ENCODE measurements at regions not wholly inside any gene's neighbourhood (a gene's known extent, or its start where the extent isn't known, plus 50 kb on each side); places are given as distances from the start of the nearest gene placed in this dataset.

DNA sequence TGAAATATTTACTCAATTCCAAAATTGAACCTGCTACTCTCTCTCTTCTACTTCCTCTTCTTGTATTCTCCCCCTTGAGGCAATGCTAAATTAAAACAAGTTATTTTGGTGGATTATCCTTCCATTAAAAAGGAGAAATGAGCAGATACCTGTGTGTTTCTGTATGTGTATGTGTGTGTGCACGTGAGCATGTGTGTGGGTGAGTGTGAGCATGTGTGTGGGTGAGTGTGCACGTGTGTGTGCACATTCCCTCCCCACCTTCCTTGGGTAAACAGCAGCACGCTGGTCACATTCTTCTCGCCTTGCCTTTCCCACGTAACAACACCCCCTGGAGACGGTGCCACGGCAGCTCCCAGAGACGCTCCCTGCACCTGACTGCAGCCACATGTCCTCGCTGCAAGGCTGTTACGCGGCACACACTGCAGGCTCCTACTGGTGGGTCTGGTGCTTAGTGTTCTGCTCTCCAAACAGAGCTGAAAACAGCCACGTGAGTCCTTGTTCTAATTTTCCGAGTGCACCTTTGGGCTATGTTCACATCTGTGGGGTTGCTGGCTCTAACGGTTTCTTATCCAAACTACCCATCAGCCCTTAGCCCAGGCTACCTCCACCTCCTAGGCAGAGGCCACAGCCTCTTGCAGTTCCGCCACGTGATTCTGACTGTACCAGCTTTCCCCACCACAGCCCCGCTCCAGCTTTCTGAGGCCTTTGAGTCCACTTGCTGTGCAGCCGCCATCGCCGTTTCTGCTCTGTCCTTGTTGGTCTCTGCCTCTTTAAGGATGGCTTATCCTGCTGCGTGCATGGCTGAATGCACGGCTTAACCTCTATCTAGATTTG, 123.4 kb downstream of the CTTN start:
- Mint-ChIP-seq H3K27ac (no peak overlapping the region), H3K9me3 (peaks cover 3% of the 10 kb centered on the region), H3K4me1 (no peaks in the 10 kb centered on the region), H3K4me3 (no peak overlapping the region), H3K27me3 (peaks cover 5% of the 10 kb centered on the region), H3K36me3 (no peaks in the 10 kb centered on the region)
- DNase-seq (ENCODE audit: low spot score in 2 of 2): no peak
- no peak for ATAC-seq (ENCODE audit: low read depth)

DNA sequence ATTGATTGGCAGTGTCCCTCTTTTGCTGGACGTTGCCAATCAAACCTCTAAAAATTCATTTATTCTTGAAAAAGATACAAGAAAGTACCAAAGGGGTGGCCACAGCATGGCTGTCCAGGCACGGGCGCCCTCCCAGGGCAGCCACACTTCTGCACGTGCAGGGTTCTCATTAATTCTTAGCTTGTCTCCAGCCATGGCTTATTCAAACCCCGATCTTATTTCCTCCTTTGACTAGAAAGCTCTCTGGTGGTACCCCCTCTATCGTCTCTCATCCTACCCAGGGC, 123.9 kb downstream of the CTTN start:
- no peak overlapping the region for H3K4me3 Mint-ChIP-seq

DNA sequence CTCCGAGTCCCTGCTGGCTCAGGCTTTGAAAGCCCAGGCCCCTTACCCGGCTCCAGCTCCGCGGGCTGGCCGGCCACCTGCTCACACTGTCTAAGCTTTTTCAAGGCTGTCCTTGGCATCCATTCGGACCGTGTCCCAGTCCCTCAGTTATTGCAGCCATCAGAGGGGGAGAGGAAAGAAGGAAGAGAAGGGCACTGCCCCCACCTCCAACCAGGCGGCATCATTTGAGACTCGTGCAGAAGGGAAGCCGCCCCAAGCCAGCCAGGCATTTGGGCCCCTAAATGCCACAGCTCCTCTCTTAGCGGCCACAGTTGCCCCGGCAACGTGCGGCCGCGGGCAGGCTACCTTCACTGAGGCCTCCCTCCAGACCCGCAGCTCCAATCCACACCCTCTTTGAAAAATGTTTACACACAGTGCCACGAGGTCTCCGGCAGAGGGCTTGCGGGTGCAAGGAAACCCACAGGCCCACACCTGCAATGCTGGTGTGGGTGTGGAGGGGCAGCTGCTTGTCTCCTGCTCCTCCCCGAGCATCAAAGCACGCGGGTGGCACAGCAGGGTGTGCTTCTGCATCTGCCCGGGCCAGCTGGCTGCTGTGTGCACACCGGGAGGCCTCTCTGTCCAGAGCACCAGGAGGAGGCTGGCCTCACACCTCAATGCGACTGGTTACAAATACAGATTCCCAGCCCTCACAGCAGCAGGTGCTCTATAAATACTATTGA, 124.4 kb downstream of the CTTN start:
- H3K9me3 Mint-ChIP-seq: no peaks in the 10 kb centered on the region
- ATAC-seq (ENCODE audit: low read depth): no peak
- no peak overlapping the region for H3K4me3 Mint-ChIP-seq
- DNase-seq (ENCODE audit: low spot score in 2 of 2): no peak
- no peak overlapping the region for H3K27ac Mint-ChIP-seq
- no peaks in the 10 kb centered on the region for H3K4me1 Mint-ChIP-seq
- H3K36me3 Mint-ChIP-seq: no peaks in the 10 kb centered on the region
- peaks cover 9% of the 10 kb centered on the region for H3K27me3 Mint-ChIP-seq

More for the DNA sequence above, 123.9 kb downstream of the CTTN start:
- Mint-ChIP-seq H3K36me3 (no peaks in the 10 kb centered on the region), H3K4me1 (no peaks in the 10 kb centered on the region), H3K27ac (no peak overlapping the region), H3K27me3 (peaks cover 9% of the 10 kb centered on the region), H3K9me3 (peaks cover 3% of the 10 kb centered on the region)
- no peak for DNase-seq (ENCODE audit: low spot score in 2 of 2)
- ATAC-seq (ENCODE audit: low read depth): no peak

DNA sequence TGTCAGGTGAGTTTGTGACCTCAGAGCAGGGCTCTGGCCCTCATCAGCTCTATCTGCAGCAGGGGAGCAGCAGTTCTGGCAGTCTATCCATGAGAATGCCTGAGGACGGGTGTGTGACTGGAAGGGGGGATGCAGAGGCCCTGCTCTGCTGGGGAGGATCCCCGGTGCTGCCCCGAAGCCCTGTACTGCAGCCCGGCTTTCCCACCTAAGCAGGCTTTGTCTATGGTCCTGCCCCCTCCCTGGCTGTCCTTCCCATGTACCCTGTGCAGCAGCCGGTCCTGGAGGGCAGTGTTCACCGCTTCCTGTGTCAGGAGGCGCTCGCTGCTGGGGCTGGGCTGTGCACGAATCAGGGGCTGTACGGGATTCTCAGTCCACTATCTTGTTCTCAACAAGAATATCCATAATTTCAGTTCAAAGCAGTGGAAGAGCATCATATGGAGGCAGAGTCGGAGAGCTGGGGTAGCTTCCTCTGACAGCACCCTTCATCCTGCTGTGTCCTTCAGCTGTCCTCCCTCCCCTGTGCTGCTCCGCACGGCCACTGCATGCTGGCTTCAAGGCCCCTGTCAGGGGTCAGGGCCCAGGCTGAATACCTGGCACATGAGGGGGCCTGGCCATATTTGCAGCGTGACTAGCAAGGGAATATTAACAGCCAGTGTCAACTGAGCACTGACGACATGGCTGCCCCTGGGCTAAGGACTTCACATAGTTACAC, 125.2 kb downstream of the CTTN start:
- Mint-ChIP-seq H3K36me3 (no peaks in the 10 kb centered on the region), H3K4me3 (no peak overlapping the region), H3K4me1 (no peaks in the 10 kb centered on the region), H3K27ac (no peak overlapping the region), H3K9me3 (no peaks in the 10 kb centered on the region), H3K27me3 (peaks cover 10% of the 10 kb centered on the region)
- DNase-seq (ENCODE audit: low spot score in 2 of 2) (no peak), ATAC-seq (ENCODE audit: low read depth) (no peak)

DNA sequence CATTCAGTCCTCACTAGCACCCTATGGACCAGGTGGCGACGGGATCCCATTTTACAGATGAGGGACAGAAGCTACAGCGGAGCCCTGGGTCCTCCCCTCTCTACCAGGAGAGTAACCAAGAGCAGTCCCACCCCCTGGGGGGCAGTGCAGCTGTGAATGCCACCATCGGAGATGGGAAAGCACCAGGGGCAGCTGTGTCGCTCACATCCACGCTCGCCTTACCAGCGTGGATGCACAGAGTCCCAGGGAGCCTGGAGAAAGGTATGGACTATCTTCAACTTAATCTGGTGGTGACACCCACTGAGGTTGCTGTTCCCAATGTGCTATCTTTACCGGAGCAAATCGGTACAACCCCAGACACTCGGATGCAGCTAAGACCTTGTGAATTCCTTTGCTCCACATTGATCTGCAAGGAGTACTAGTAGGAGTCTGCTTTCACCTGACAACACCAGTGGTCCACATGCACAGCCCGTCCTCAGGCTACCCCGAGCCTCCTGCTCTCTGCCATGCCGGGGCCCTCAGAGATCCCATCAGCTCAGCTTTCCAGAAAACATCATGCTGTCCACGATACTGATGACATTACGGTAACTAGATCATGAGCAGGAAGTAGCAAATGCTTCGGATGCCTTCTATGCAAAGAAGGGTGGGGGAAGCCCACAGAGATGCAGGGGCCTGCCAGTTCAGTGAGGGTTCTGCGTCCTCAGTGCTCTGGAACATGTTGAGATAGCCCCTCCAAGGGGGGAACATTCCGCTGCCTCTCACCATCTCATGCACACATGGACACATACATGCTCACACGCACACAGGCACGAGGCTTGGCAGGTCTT, 126.0 kb downstream of the CTTN start:
- Mint-ChIP-seq H3K27ac (no peak overlapping the region), H3K36me3 (no peaks in the 10 kb centered on the region), H3K4me3 (no peak overlapping the region), H3K4me1 (no peaks in the 10 kb centered on the region), H3K9me3 (no peaks in the 10 kb centered on the region), H3K27me3 (peaks cover 10% of the 10 kb centered on the region)
- ATAC-seq (ENCODE audit: low read depth): no peak
- DNase-seq (ENCODE audit: low spot score in 2 of 2): no peak

DNA sequence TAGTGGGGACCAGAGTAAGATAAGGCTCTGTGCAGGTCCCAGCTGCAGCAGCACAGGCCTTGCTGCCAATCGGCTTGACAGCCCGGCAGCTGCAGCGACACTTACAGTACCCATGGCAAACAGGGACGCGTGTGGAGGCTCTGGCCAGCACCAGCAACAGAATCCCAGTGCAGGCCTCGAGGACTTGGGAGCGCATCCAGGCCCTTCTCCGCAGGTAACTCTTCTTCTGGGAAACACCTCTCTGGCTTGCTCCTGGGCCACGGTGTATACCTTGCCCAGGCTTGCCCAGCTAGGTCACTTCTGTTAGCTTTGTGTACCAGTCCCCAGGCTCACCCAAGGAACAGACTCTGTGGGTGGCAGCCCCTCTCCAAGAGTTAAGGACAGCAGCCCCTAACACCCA, 126.7 kb downstream of the CTTN start:
- H3K4me3 Mint-ChIP-seq: no peak overlapping the region
- no peak for DNase-seq (ENCODE audit: low spot score in 2 of 2)
- ATAC-seq (ENCODE audit: low read depth): no peak
- H3K4me1 Mint-ChIP-seq: no peaks in the 10 kb centered on the region
- H3K36me3 Mint-ChIP-seq: no peaks in the 10 kb centered on the region
- peaks cover 4% of the 10 kb centered on the region for H3K9me3 Mint-ChIP-seq
- H3K27ac Mint-ChIP-seq: no peak overlapping the region
- H3K27me3 Mint-ChIP-seq: peaks cover 14% of the 10 kb centered on the region

DNA sequence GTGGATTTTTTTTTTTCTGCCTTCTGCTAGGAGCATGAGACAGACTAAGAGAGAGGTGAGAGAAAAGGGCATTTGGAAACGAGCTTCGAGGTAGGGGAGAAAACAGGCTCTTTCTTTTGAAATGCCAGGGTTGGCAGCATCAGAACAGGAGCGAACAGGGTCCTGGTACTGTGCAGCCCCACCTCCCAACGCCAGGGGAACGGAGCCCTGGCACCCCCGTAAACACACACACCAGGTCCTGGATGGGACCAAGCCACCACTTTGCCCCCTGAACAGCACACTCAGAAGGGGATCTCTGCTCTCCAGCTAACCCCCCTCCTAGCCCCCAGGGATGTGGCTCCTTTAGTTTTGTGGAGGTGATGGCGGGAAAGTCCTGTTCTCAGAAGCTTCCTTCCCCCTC, 127.1 kb downstream of the CTTN start:
- peaks cover 14% of the 10 kb centered on the region for H3K27me3 Mint-ChIP-seq
- ATAC-seq (ENCODE audit: low read depth) (no peak), DNase-seq (ENCODE audit: low spot score in 2 of 2) (no peak)
- no peaks in the 10 kb centered on the region for H3K4me1 Mint-ChIP-seq
- no peaks in the 10 kb centered on the region for H3K36me3 Mint-ChIP-seq
- H3K9me3 Mint-ChIP-seq: peaks cover 4% of the 10 kb centered on the region
- H3K4me3 Mint-ChIP-seq: no peak overlapping the region
- H3K27ac Mint-ChIP-seq: no peak overlapping the region

DNA sequence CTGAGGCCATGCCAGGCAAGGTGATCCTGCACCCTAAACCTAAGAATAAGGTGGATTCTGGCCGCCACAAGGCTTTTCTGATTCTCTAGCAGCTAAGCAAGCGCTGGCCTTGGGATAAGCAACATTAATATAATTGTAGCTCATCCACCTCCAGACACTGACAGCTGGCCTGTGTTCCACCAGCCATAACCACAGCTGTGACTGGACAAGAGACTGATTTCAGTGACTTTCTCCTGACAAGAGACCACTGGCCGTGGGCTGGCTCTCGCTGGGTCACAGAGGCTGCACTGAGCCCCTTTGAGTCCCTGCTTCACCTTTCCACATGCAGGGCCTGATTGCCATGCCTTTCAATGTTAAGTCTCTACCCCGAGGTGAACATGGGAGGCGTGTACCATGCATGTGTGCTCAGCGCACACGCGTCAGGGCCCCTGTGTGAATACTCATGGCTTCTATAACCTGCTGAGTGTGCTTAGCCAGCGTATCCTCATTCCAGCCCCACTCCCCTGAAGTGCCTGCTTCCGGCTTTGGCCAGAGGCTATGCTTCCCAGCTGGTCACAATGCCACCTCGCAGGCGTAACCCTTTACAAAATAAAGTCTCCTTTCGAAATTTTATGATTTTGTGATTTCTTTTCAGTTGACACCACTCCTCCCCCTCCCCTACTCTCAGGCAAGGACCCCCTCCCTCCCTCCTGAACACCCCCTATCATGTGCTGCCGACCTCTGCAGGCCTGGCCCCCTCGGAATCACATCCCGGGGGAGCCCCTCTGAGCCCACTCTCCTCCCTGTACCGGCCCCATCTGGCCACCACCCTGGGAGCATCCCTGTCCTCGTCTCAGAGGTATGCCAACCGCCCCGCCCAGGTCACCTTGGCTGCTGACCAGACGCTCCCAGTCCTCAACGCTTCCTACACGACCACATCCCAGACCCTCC, 128.1 kb downstream of the CTTN start:
- ATAC-seq (ENCODE audit: low read depth) (no peak), DNase-seq (ENCODE audit: low spot score in 2 of 2) (no peak)
- H3K9me3 Mint-ChIP-seq: peaks cover 4% of the 10 kb centered on the region
- no peak overlapping the region for H3K4me3 Mint-ChIP-seq
- peaks cover 10% of the 10 kb centered on the region for H3K27me3 Mint-ChIP-seq
- H3K36me3 Mint-ChIP-seq: no peaks in the 10 kb centered on the region
- H3K4me1 Mint-ChIP-seq: no peaks in the 10 kb centered on the region
- no peak overlapping the region for H3K27ac Mint-ChIP-seq

DNA sequence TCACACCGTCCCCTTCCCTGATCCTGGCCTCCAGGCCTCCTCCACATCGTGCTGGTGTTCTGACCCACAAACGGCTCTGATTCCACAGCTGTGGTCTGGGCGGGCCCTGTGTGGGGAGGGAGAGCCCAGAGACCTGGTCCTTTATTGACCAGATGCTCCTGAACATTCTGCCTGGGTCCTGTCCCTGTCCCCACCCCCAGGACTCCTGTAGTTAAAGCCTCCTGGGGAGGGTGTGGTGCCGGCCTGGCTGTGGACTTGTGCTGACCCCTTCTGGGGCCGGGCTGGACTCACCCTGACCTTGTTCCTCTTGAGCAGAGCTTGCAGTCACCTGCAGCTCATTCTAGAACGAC, 128.7 kb downstream of the CTTN start:
- Mint-ChIP-seq H3K27me3 (peaks cover 10% of the 10 kb centered on the region), H3K4me3 (no peak overlapping the region), H3K9me3 (peaks cover 4% of the 10 kb centered on the region), H3K4me1 (no peaks in the 10 kb centered on the region), H3K36me3 (no peaks in the 10 kb centered on the region), H3K27ac (no peak overlapping the region)
- ATAC-seq (ENCODE audit: low read depth): no peak
- no peak for DNase-seq (ENCODE audit: low spot score in 2 of 2)

DNA sequence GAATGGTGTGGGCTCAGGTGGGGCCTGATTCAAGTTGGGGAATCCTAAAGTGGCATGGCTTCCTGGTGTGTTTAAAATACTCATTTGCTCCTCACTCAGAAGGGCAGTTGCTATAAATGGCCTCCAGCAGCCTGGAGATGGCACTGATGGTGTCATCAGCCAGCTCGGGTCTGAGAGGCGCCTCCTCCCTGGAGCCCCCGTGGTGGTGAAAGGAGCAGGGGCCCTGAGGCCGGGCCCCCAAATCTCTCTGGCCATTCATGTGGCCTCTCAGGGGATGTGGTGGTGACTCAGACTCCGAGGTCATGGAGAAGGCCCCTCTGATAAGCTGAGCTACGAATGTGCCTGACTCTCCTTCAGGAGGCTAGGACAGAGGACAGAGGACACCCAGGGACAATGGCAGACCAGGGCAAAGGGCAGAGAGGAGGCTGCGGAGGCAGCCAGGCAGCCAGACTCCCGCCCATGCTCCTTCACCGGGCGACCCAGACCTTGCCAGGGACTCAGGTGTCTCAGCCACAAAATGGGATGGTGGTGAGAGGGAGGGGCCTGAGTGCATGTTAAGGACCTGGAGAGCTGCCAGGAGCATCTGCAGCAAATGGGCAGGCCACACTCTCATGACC, 129.2 kb downstream of the CTTN start:
- no peak overlapping the region for H3K27ac Mint-ChIP-seq
- H3K27me3 Mint-ChIP-seq: peaks cover 10% of the 10 kb centered on the region
- no peak overlapping the region for H3K4me3 Mint-ChIP-seq
- no peaks in the 10 kb centered on the region for H3K36me3 Mint-ChIP-seq
- no peak for DNase-seq (ENCODE audit: low spot score in 2 of 2)
- peaks cover 4% of the 10 kb centered on the region for H3K9me3 Mint-ChIP-seq
- ATAC-seq (ENCODE audit: low read depth): no peak
- H3K4me1 Mint-ChIP-seq: no peaks in the 10 kb centered on the region

DNA sequence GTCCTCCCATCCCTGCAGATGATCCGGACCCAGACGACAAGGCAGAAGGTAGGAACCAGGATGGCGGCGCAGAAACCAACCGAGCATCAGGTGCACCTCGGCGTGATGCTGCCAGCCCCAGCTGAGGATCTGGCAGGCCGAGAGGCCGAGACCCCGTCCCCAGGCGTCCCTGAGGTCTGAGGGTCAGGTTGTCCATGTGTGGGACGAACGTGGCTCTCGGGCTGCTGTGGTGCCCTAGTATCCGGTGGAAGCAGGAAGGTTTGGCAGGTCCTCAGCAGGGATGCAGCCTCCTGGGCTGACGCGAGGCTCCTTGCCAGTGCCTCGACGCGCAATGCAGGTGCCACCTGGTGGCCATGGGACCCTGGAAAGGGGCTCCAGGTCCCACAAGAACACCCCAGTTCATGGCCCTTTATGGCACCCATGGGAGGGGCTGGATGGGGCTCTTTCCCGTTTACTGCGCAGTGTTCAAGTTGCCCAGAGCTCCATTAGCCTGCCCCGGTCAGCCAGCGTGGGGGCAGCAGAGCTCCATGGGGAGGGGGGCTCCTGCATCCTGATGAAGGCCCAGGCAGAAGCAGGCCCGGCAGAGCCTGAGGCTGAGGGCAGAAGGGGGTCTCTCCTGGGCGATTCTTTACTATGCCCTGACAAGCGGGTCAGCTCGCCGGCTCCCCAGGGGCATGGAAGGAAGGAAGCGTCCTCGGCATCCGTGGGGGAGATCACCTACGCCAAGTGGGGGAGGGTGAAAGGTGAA, 129.9 kb downstream of the CTTN start:
- Mint-ChIP-seq H3K36me3 (no peaks in the 10 kb centered on the region), H3K27me3 (peaks cover 10% of the 10 kb centered on the region), H3K9me3 (peaks cover 4% of the 10 kb centered on the region), H3K4me3 (no peak overlapping the region), H3K27ac (no peak overlapping the region), H3K4me1 (no peaks in the 10 kb centered on the region)
- DNase-seq (ENCODE audit: low spot score in 2 of 2) (no peak), ATAC-seq (ENCODE audit: low read depth) (no peak)

DNA sequence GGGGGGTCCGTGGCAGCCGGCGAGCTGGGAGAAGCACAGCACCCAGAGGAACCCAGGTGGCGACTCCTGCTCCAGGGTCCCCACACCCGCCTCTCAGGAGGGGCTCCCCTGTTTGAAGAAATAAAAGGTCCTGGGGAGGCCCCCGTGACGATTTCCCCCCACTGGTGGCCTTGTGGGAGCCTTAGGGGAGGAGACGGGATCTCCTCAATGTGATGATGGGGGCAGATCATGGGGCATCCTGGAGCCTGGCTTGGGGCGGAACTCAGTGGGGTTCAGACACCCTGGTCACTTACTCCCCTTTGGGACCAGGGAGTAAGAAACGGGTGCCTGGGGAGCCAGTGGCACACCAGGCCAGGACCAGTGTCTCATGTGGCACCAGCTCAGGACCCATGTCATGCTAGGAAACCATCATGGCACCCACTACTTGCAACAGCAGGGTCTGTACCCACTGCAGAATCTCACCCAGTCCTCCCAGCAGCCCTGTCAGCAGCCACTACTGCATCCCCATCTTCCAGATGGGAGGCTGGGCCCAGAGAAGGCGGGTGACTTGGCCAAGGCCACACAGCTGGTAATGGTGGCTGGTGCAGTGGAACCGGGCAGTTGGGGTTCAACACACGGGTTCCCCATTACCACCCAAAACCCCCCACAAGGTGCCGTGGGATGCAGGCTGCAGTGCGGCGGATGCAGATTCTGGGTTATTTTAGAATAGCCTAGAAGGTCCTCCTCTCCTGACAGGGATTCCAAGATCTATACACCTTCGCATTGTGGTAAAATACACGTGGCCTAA, 130.7 kb downstream of the CTTN start:
- Mint-ChIP-seq H3K4me1 (no peaks in the 10 kb centered on the region), H3K27ac (no peak overlapping the region), H3K27me3 (peaks cover 10% of the 10 kb centered on the region), H3K9me3 (peaks cover 7% of the 10 kb centered on the region), H3K36me3 (no peaks in the 10 kb centered on the region), H3K4me3 (no peak overlapping the region)
- no peak for ATAC-seq (ENCODE audit: low read depth)
- no peak for DNase-seq (ENCODE audit: low spot score in 2 of 2)
